Prostate gland (tissue), 2 donors: ENCODE measurements at regions not wholly inside any gene's neighbourhood (a gene's known extent, or its start where the extent isn't known, plus 50 kb on each side); places are given as distances from the start of the nearest gene placed in this dataset.

Experiments
- POLR2A ChIP-seq: fragments of 450-650 bp; IDR thresholded peaks from one replicate; pipeline ENCODE4 v1.6.1; 2016; ENCODE audit warnings: antibody characterized with exemption, mild to moderate bottlenecking
- TF ChIP-seq, protein P1 (sequence below), 4 experiments: fragments of 200-600 bp in 2 of 4; fragments of 450-650 bp in 2 of 4; sonication (generic) in 2 of 4; IDR thresholded peaks; 1 replicate in 3 of 4; 2 replicates in 1 of 4; pipeline ENCODE4 v1.5.1; 2016 to 2019; ENCODE audit warnings: antibody characterized with exemption in 4 of 4, mild to moderate bottlenecking in 2 of 4, moderate library complexity in 2 of 4

DNA sequence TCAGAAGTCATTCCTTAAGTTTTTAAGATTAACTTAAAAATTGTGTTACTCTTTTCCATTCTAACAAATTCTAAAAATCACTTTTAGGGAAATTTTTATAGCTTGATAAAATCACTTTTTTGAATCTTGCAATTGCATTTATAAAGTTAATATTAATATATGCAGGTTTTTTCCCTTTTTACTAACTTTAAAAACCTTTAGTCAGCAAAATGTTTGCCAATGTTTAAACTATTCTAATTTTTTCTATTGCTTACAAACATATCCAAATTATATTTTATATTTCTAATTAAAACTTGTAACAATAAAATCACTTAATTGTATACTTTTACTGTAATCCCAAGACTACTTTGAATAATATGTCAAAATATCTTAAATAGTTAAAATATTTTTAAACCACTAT lies 839.4 kb downstream of the TBL1XR1 start:
- no peak for TF ChIP-seq POLR2A
- TF ChIP-seq, protein P1, sequence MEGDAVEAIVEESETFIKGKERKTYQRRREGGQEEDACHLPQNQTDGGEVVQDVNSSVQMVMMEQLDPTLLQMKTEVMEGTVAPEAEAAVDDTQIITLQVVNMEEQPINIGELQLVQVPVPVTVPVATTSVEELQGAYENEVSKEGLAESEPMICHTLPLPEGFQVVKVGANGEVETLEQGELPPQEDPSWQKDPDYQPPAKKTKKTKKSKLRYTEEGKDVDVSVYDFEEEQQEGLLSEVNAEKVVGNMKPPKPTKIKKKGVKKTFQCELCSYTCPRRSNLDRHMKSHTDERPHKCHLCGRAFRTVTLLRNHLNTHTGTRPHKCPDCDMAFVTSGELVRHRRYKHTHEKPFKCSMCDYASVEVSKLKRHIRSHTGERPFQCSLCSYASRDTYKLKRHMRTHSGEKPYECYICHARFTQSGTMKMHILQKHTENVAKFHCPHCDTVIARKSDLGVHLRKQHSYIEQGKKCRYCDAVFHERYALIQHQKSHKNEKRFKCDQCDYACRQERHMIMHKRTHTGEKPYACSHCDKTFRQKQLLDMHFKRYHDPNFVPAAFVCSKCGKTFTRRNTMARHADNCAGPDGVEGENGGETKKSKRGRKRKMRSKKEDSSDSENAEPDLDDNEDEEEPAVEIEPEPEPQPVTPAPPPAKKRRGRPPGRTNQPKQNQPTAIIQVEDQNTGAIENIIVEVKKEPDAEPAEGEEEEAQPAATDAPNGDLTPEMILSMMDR (IDR thresholded peaks at IDR 0.05), result no peak
